CD4-positive, alpha-beta T cell treated with Interleukin-21 for 1 hour (primary cell): ENCODE measurements at regions not wholly inside any gene's neighbourhood (a gene's known extent, or its start where the extent isn't known, plus 50 kb on each side); places are given as distances from the start of the nearest gene placed in this dataset.
"Not testable (repeated sequence)": the region's sequence is repeated elsewhere in the genome, so short reads cannot be mapped to it uniquely, and the experiment has no call there.

Source experiments
- DNase-seq: peaks from one replicate; pipeline ENCODE4 v3.0.0-alpha.2; 2020

DNA sequence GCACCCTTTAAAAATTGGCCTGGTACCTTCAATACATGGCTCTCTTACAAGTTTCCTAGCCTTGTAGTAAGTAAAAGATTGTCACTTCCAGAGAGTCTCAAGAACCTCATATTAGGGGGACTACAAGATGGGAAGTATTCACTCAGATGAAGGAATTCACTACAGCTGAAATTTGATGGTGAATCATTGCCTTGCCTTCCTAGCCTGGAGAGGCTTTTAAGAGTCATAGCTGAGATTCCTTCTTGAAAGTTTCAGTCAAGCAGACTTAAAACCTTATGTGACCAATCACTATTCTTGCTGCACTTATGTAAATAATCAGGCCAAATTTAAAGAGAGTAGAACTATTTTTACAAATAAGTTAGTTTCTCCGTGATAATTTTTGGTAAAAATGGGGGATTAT lies 451.6 kb downstream of the TRHDE start:
- DNase-seq: no peak

DNA sequence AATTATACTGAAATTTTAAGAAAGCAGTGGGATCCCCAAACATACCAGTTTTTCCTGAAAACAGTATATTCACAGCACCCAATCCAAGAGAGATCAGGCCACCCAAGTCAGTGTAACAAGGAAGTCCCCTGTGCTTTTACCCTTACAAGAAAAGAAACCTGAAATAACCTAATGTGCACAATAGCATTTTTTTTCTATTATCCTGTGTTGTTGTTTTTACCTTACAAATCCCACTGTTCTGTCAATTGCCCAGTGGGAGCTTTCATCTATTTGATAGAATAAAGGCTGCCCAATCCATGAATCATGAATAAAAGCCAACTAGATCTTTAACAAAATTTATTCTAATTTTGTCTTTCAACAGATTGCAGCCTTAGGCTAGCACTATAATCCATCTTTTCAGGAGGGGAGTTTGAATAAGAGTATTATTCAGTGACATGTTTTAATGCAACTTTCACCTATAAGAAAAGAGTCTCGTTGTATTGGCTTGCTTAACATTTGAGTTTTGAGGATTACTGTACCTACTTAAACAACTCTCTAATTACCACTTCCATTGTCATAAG lies 457.4 kb downstream of the TRHDE start:
- no peak for DNase-seq

DNA sequence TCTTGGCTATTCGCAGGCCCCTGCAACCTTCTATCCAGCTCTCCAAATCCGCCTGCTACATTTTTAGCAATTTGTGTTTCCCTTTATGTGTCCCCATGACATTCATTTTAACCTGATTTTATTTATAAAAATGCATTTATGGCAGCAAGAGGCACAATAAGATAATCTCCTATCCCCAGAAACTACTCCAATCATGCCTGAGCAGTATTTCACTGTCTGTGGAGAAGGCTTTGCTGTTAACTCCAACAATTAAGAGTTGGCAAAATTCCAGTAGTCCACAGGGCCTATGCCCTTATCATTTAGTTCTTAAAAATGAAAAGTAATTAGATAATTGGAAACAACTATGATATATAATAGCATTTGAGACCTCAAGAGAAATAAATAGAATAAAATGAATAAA lies 462.4 kb downstream of the TRHDE start:
- no peak for DNase-seq

DNA sequence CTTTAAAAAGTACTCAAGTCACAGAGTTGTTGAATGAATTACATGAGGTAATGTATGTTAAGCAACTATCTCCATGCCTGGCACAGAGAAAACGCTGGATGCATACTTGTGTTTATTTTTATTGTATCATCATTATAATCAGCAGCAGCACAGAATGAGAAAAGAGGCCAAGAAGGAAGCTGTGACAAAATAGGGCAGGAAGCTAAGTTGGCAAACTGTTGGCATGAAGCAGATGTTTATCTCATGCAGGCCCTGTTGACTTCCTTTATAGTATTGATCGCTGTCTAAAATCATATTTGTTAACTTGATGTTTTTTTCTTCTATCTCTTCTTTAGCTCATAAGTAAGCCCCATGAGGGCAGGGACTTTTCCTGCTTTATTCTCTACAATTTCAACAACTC lies 466.6 kb downstream of the TRHDE start:
- no peak for DNase-seq

DNA sequence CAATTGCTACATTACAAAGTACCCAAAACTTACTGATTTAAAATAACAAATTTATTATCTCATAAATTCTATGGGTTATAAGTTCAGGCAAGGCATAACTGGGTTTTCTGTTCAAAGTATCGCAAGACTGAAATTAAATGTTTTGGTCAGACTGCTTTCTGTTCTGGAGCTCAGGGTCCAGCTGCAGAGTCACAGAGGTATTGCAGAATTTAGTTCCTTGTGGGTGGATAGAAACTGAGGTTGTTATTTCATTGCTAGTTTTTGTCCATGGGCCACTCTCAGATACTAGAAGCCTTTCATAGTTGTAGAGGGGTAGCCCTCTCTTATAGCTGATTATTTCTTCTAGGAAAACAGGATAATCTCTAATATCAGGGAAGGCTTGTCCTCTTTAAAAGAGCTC lies 467.9 kb downstream of the TRHDE start:
- no peak for DNase-seq

DNA sequence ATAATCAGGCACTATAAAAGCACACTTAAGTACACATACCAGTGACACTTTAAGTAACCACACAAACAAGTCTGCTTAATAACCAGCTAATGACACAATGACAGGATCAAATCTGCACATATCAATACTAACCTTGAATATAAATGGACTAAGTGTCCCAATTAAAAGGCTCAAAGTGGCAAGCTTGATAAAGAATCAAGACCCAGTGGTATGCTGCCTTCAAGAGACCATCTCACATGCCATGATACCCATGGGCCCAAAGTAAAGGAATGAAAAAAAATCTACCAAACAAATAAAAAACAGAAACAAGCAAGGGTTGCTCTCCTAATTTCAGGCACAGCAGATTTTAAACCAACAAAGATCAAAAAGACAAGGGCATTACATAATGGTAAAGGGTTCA lies 470.4 kb downstream of the TRHDE start:
- no peak for DNase-seq

DNA sequence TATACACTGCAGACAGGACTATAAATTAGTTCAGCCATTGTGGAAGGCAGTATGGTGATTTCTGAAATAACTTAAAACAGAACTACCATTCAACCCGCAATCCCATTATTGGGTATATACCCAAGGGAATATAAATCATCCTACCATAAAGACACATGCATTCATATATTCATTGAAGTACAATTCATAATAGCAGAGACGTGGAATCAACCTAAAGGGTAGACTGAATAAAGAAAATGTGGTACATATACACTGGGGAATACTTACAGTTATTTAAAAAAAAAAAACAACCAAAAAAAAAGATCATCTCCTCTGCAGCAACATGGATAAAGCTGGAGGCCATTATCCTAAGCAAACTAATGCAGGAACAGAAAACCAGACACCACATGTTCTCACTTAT lies 473.9 kb downstream of the TRHDE start:
- no peak for DNase-seq

DNA sequence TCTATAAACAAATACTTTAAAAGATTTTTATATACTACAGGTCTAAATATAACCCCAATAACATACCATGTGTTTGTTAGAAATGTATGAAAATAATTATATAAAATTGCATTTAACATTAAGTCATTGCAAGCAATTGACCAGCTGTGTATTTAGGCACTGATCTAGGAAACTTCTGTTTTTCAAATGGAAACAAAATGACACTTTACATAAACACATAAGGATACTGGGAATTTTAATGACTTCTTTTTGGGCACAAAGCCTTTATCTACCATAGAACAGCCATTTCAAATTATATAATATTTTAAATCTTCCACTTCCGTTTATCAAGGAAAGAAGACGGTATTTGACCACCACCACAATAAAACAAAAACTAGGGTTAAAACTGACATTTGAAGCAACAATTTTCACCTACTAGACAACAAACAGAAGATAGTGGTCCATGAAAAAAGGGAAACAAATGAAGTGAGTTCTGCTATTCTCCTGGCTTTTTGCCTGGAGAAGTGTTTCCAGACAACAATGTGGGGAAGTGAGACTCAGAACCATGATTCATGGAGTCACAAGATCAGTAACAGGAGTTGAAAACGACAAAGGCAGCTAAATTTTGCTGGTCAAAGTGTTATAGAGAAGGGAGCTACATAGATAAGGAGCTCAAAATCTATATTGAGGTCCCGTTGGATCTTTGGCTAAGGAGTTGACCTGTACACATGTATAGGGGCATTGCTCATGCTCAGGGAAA lies 475.1 kb downstream of the TRHDE start:
- DNase-seq: peak; percentile 0

- no peak for DNase-seq
Measured at GRCh38 chr12:72748971-72749370, 476.8 kb downstream of the TRHDE start.

- no peak for DNase-seq
Measured at GRCh38 chr12:72753571-72753970, 481.4 kb downstream of the TRHDE start.

- DNase-seq: not testable (repeated sequence)
Measured at GRCh38 chr12:72754026-72754425, 481.9 kb downstream of the TRHDE start.

GRCh38 chr12:72766517-72766916 lies 494.3 kb downstream of the TRHDE start:
- DNase-seq: no peak

GRCh38 chr12:72774023-72774422 lies 501.9 kb downstream of the TRHDE start:
- no peak for DNase-seq

DNA sequence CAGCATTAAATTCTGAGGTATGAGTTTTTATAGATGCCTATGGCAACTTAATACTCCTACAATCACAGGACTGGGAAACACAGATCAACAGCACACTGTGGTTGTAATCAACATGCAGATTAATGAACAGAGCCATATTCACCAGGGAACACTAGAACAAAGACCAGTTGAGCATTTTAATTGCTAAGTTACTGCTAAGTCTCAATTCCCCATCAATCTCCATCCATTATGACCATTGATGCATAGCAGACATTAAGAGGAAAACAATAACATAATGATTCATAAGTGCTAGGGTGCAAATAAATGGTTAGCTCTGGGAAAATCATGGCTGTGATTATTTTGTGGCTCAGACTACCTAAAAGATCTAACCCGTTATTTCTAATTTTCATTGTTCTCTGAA lies 505.6 kb downstream of the TRHDE start:
- no peak for DNase-seq

DNA sequence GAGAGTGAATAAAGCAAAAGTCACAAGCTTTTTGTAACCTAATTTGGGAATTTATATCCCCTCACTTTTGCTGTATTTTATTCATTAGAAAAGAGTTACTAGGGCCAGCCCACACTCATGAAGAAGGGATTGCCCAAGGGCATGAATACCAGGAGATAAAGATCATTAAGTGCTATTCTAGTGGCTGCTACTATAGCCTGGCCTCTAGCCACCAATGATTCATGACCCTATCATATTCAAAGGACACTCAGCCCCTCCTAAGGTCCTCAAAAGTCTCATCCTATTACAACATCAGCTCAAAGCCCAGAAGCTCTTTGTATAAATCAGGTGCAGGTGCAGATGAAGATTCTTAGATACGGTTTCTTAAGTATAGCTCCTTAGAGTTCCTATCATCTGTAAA lies 518.1 kb downstream of the TRHDE start:
- DNase-seq: no peak

- DNase-seq: no peak
Measured at GRCh38 chr12:72792889-72793288, 520.7 kb downstream of the TRHDE start.

DNA sequence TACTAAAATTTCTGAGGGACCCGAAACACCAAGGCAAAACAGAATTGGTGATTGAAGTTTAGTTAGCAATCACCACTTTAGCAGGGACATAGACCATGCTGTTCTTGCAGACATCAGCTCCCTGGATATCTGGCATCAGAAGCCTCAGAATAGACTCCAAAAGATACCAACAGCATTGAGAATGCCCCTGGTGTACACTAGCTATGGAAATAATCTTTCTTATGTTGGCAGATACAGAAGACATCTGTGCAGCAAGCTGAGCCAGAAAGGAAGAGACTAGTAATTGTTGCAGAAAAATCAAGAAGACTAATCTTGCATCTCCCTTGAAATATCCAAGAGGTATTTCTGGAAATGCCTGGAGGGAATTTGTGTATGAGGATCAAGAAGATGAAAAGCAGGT lies 521.6 kb downstream of the TRHDE start:
- DNase-seq: no peak

GRCh38 chr12:72815421-72815820 lies 543.3 kb downstream of the TRHDE start:
- no peak for DNase-seq

GRCh38 chr12:72828662-72829324 lies 556.6 kb downstream of the TRHDE start:
- DNase-seq: no peak

- no peak for DNase-seq
Measured at GRCh38 chr12:72829838-72830237, 557.7 kb downstream of the TRHDE start.

DNA sequence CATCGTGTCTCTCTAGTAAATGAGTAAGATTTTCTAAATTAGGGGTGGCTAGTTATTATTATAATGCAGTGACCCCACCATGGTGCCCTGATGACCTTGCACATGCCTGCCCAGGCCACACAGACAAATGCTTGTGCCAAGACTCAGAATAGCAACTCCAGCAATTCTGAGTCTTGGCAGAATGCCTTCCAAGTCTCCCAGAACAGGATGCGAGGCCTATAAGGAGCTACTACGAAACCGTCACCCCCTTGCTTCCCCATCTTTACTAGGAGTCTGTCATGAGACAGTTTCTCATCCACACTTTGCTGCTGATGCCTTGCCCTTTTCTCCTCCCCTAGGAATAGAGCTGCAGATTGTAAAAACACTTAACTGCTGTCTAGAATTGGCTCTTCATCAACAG lies 559.9 kb downstream of the TRHDE start:
- no peak for DNase-seq

- DNase-seq: no peak
Measured at GRCh38 chr12:72836194-72836593, 564.0 kb downstream of the TRHDE start.

- DNase-seq: no peak
Measured at GRCh38 chr12:72839696-72840095, 567.5 kb downstream of the TRHDE start.

- DNase-seq: no peak
Measured at GRCh38 chr12:72863671-72864070, 591.5 kb downstream of the TRHDE start.

DNA sequence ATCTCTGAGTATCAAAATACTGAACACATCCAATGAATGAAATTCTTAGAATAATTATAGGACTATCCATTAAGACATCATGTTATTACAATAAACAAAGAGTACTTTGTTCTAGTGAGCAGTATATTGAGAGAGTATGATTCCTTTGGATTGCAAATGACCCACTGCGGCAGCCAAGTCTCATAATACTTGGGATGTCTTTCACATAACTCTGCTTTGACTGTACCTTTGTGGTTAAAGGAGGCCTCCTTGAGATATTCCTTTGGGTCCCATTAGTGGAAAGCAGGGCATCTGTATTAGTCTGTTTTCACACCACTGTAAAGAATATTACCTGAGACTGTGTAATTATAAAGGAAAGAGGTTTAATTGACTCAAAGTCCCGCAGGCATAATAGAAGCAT lies 593.8 kb downstream of the TRHDE start:
- no peak for DNase-seq
